ENCODE measurements at regions not wholly inside any gene's neighbourhood (a gene's known extent, or its start where the extent isn't known, plus 50 kb on each side); places are given as distances from the start of the nearest gene placed in this dataset.

GRCh38 chr2:35989040-35989439, 366.5 kb upstream of the CRIM1 start:
- Histone ChIP-seq H3K79me2 (ENCODE audit: low read length) (no peaks in the 10 kb centered on the region), H2AFZ (ENCODE audit: low read depth, low read length) (no peak overlapping the region), H3K9me3 (ENCODE audit: insufficient read depth, low read length) (no peaks in the 10 kb centered on the region), H3K27ac (ENCODE audit: low read length) (no peak overlapping the region), H3K36me3 (replicated peaks; ENCODE audit: low read depth, low read length) (no peaks in the 10 kb centered on the region), H3K9ac (ENCODE audit: low read length) (no peak overlapping the region), H3K4me2 (ENCODE audit: low read length) (no peak overlapping the region), H4K20me1 (ENCODE audit: insufficient read depth, low read length) (no peaks in the 10 kb centered on the region), H3K4me3 (ENCODE audit: low read length) (no peak overlapping the region), H3K27me3 (ENCODE audit: low read depth, low read length) (no peaks in the 10 kb centered on the region), H3K4me1 (ENCODE audit: low read length) (no peaks in the 10 kb centered on the region)
- TF ChIP-seq EZH2phosphoT487 (IDR thresholded peaks at IDR 0.05; ENCODE audit: low read depth) (no peak), CTCF (IDR thresholded peaks at IDR 0.05; ENCODE audit: low read depth, low read length) (no peak)

- H3K9ac ChIP-seq (ENCODE audit: low read length): no peak overlapping the region
- H2AFZ ChIP-seq (ENCODE audit: low read depth, low read length): no peak overlapping the region
- no peak overlapping the region for H3K27ac ChIP-seq (ENCODE audit: low read length)
- no peaks in the 10 kb centered on the region for H3K4me1 ChIP-seq (ENCODE audit: low read length)
- TF ChIP-seq CTCF (IDR thresholded peaks at IDR 0.05; ENCODE audit: low read depth, low read length): no peak
- TF ChIP-seq EZH2phosphoT487 (IDR thresholded peaks at IDR 0.05; ENCODE audit: low read depth): no peak
- H3K36me3 ChIP-seq (replicated peaks; ENCODE audit: low read depth, low read length): no peaks in the 10 kb centered on the region
- no peaks in the 10 kb centered on the region for H3K9me3 ChIP-seq (ENCODE audit: insufficient read depth, low read length)
- no peak overlapping the region for H3K4me3 ChIP-seq (ENCODE audit: low read length)
- no peak overlapping the region for H3K4me2 ChIP-seq (ENCODE audit: low read length)
- no peaks in the 10 kb centered on the region for H3K79me2 ChIP-seq (ENCODE audit: low read length)
- H4K20me1 ChIP-seq (ENCODE audit: insufficient read depth, low read length): no peaks in the 10 kb centered on the region
- no peaks in the 10 kb centered on the region for H3K27me3 ChIP-seq (ENCODE audit: low read depth, low read length)
These were observed 368.7 kb upstream of the CRIM1 start for GRCh38 chr2:35986871-35987270.

- H3K4me2 ChIP-seq (ENCODE audit: low read length): peak overlapping the region; percentile 6; the same call in 1 of the 2 replicates
- H3K9ac ChIP-seq (ENCODE audit: low read length): no peak overlapping the region
- no peaks in the 10 kb centered on the region for H3K36me3 ChIP-seq (replicated peaks; ENCODE audit: low read depth, low read length)
- no peaks in the 10 kb centered on the region for H3K4me1 ChIP-seq (ENCODE audit: low read length)
- no peaks in the 10 kb centered on the region for H3K79me2 ChIP-seq (ENCODE audit: low read length)
- 0 out of 2 replicates have a peak overlapping the region, but pooled peaks have one; percentile 3 for H3K4me3 ChIP-seq (ENCODE audit: low read length)
- TF ChIP-seq EZH2phosphoT487 (IDR thresholded peaks at IDR 0.05; ENCODE audit: low read depth): no peak
- no peak for TF ChIP-seq CTCF (IDR thresholded peaks at IDR 0.05; ENCODE audit: low read depth, low read length)
- no peaks in the 10 kb centered on the region for H3K9me3 ChIP-seq (ENCODE audit: insufficient read depth, low read length)
- 0 out of 2 replicates have a peak overlapping the region, but pooled peaks have one; percentile 14 for H2AFZ ChIP-seq (ENCODE audit: low read depth, low read length)
- H3K27ac ChIP-seq (ENCODE audit: low read length): no peak overlapping the region
- no peaks in the 10 kb centered on the region for H3K27me3 ChIP-seq (ENCODE audit: low read depth, low read length)
- no peaks in the 10 kb centered on the region for H4K20me1 ChIP-seq (ENCODE audit: insufficient read depth, low read length)
These were observed 377.4 kb upstream of the CRIM1 start for GRCh38 chr2:35978218-35978617.

- no peak overlapping the region for H2AFZ ChIP-seq (ENCODE audit: low read depth, low read length)
- no peaks in the 10 kb centered on the region for H3K27me3 ChIP-seq (ENCODE audit: low read depth, low read length)
These were observed 379.0 kb upstream of the CRIM1 start for GRCh38 chr2:35976611-35977010.

More at GRCh38 chr2:35976611-35977010, 379.0 kb upstream of the CRIM1 start:
- Histone ChIP-seq H3K4me3 (ENCODE audit: low read length) (no peak overlapping the region), H3K4me1 (ENCODE audit: low read length) (no peaks in the 10 kb centered on the region), H4K20me1 (ENCODE audit: insufficient read depth, low read length) (no peaks in the 10 kb centered on the region), H3K79me2 (ENCODE audit: low read length) (no peaks in the 10 kb centered on the region), H3K9ac (ENCODE audit: low read length) (no peak overlapping the region), H3K27ac (ENCODE audit: low read length) (no peak overlapping the region), H3K9me3 (ENCODE audit: insufficient read depth, low read length) (no peaks in the 10 kb centered on the region), H3K36me3 (replicated peaks; ENCODE audit: low read depth, low read length) (no peaks in the 10 kb centered on the region), H3K4me2 (ENCODE audit: low read length) (no peak overlapping the region)
- TF ChIP-seq CTCF (IDR thresholded peaks at IDR 0.05; ENCODE audit: low read depth, low read length): no peak

Data from OCI-LY3 (cell line).